GM19468 (cell line): ENCODE measurements at regions not wholly inside any gene's neighbourhood (a gene's known extent, or its start where the extent isn't known, plus 50 kb on each side); places are given as distances from the start of the nearest gene placed in this dataset.

ENCODE experiments used
- ATAC-seq: cut with Tn5 transposase; IDR thresholded peaks from one replicate; pipeline ENCODE4 v1.9.1; 2021; ENCODE audit warnings: mild to moderate bottlenecking, moderate library complexity, moderate number of reproducible peaks; ENCODE audit not compliant: unreplicated experiment; ENCODE audit errors: extremely low read depth

DNA sequence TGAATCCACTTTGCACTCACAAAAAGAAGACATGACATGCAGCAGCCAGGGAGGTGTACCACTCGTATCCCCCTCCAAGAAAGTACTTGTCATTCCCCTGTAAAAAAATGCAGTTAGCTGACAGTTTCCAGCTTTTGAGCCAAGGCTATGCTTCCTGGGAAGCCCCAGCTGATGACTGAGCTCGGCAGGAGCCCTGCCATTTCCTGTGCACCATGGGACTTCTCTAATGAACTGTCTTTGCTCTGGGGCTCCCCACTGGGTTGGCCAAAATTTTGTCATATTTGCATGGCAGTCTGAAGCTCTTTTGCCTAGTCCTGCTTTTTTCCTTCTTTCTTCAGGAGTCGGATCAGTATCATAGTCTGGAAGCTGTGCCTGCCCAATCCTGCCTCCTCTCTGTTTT lies 104.5 kb upstream of the MAOA start:
- no peak for ATAC-seq

DNA sequence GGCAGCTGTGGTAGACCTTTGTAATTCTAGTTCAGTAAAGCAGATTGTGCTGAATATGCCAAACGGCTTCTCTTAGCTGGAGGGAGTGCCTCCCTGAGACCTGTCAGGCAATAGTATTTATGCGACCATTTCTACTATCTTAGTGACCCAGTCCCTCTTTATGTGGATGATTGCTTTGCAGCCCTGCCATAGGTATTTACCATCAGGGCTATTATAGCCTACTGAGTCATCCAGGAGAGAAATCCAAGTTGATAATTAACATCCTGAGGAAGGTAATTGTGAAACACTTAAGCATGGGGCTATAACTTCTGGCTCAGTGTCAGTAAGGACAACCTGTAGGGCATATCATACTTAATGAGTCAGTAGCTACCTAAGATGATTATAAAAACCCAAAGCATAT lies 103.9 kb upstream of the MAOA start:
- ATAC-seq, result no peak

DNA sequence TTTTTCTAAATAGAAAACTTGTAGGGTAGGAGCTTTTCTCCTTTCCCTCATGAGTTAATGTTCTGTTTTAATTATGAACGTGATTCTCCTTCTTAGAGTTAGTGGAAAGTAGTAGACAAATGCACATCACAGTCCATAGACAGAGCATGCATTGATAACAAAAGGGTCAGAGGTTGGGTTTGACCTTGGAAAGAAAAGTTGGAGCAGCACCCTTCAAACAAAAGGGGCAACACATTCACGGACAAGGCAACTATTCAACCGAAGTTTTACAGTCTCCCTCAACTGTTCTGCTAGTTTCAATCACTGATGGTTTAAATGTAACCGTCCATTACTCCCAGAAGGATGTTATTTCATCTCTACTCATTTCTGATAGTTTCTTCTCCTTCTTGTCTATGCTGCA lies 103.4 kb upstream of the MAOA start:
- ATAC-seq, result no peak

DNA sequence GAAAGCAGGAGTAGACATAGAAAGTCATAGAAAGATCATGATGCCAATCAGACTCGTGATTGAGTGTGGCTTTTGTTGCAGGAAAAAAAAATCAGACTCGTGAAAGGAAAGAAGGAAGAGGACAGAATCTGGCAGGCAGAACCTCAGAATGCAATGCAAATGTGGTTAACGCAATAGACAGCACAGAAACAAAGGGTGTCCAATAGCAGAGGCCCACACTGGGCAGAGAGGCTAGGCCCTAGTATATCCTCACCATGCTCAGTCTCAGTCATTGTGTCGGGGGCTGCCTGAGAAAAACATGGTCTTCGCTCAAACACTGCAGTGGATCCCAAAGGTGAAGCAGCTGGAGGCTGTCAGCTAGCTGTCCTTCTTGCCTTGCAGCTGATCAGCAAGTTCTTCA lies 102.8 kb upstream of the MAOA start:
- ATAC-seq, result no peak

DNA sequence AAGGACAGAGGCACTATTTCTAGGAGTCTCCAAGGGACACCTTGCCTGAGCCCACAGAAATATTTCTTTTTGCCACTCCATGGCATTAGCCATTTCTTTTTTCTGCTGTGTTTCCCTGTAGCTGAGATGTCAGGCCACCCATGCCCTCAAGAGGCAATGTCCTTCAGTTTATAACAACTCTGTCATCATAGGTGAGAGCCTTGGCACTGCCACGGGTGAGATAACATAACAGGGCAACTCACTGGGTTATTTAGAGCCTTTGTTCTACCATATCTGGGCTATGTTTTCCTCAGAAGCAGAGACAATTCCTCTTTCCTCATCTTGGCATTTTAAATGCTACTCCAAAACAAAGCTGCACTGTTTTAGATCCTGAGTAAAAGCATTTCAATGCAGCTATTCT lies 99.9 kb upstream of the MAOA start:
- no peak for ATAC-seq

DNA sequence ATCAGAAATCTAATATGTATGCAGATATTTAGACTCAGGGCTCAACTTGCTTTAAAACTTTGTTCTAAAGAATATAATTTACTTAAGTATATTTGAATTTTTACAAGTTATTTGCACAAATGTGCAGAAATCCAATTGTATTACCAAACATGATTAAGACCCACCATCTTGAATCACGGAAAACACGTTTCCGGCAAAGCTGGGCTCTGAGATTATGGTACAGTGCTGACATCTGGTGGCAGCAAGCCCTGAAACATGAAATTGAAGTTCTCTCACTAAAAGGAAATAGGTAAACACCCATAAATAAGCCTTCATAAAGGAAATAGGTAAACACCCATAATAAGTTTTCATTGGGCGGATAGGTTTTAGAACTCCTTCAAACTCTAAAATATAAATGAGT lies 98.3 kb upstream of the MAOA start:
- no peak for ATAC-seq

DNA sequence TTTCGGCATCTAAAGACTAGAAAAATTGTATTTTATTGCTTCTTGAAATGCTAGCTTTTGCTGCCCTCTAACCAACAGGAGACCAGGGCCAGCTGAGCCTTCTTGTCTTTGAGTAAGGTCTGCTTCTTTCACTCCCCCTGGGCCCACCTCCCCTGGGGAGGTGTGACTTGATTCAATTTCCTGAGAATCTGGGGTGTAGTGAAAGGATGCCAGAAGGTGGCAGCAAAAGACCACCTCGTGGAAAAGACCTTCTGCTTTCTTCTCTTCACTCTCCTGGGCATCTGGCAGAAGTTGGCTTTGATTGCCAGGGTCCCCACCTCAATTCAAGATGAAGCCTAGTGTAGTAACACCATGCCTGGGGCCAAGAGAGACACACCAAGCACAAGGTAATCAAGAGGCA lies 96.5 kb upstream of the MAOA start:
- ATAC-seq, result no peak

DNA sequence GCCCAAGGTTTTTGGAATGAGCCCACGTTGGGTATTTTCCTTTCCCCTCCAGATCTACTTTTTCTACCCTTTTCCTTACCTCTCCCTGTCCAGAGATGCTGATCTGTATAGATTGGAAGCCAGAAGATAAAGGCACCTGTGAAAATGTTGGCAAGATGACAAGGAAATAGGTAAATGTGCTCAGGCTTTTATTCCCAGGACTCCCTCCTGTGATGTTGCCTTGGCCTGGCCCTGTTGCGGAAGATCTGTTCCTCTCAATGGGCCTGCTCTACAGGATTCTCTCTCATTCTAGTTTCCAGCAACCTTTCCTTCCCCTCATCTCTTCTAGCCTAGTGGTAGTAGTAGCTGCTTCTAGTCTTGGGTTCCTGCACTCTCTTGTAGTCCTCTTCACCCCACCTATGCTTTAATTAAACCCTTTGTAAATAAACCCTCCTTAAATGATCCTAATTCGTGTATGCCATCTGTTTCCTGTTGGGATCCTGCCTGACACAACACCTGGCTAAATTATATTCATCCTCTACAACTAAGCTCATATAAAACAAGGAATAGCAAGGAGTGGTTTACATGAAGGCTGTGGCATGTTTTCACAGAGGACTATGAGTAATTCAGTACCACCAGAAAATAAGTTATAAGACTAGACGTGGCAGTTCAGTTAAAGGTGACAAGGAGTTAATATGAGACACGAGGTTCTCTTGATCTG lies 95.7 kb upstream of the MAOA start:
- no peak for ATAC-seq

DNA sequence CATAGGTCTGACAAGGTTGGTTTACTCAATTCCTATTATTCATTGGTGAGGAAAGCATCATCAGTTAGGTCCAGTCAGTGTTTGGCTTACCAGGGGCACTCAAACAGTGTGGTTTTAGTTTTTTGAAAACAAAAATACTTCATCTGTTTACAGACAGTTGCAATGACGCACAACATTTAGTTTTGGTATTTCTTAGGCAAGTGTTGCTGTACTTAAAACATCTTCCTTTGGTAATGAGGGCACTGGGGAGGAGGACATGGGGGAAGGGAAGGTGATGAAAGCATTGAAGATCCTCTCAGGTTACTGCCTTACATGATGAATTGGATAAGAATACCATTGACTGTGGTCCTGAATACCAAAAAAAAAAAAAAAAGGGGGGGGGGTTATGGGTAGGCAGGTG lies 93.7 kb upstream of the MAOA start:
- no peak for ATAC-seq

DNA sequence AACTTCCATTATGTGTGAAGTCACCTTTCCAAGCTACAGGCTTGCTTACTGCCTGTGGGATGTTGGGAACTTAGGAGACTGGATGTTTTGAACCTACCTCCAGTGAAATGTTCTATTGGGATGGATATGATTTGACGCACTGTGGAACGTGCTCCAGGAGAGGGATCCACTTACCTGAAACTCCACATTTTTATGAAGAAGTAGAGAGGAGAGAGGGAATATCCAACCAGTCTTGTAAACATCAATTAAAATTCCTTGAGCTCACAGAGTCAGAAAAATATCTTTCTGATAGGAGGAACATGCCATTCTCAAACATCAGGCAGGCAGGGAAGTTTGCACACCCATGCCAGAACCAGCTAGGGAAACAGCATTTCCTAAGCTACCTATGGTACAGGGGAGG lies 91.1 kb upstream of the MAOA start:
- no peak for ATAC-seq

DNA sequence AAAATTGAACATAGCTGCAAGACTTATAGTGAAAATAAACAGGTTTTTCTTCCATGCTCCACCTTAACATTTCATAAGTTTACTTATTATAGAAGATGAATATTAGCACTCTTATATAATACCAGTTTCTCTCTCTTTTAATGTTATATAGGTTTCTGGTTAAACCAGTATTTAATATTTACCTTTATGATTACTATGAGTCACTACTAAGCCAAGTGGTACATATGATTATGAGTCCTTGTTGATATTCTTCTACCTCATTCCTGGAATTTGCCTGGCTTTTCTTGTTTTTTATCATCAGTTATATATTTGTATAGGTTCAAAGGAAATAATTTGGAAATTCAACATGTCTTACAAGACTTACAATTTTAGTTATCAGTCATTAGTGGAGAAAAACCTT lies 89.9 kb upstream of the MAOA start:
- no peak for ATAC-seq

DNA sequence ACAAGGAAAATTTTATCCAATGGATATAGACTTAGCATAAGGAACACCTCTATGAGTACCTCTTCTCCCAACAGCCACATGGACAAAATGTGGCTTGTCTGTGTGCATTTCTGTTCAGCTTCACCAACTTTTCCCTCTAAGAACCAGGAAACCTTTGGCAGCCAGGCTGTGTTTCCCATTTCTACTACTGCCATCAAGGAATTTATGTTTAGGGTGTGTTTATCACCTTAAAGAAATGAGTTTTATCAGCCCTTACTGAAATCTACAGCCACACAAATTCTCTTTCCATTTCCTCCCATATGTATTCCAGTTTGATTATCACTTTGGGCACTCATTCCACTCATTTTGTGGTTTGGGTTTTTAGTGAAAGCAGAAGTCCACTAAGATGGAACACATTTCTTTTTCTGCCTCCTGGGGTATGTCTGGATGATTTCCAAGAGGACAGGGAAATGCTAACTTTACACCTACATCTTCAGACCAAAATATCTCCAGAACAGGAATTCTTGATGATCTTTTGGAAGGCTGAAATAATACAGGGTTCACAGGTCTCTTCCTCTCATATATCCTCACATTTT lies 82.6 kb upstream of the MAOA start:
- no peak for ATAC-seq

DNA sequence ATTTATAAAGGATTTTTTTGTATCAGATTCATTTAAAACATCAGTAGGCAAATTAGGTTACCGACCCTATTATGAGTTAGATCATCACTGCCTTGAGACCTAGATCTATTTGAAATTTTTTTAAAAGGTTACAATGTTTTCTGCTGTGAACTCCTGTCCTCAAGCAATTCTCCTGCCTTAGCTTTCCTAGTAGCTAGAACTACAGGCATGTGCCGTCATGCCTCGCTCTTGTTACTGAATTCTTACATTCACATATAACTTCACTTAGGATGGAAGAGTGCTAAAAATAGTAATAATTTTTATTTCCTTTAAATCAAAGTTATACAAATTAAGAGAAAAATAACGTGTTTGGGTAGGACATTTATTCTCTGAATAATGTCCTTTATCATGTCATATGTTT lies 75.5 kb upstream of the MAOA start:
- ATAC-seq, result no peak

DNA sequence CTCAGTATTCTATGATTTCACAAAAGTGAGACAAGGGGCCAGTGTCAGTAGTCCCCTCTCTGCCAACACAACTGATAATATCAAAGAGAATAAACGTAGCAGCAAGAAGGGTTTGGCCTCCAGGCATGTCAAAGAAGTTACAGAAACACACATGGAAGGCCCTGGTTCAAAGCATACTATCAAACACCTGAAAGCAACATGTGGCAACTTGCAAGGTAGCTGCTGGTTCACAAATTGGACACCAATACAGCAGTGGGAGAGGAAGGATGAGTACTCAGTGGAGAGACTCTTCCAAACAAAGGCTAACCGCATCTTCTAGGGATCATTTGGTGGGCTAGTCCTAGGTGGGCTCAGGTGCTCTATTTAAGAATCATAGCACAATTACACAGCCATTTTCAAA lies 74.9 kb upstream of the MAOA start:
- ATAC-seq, result no peak

DNA sequence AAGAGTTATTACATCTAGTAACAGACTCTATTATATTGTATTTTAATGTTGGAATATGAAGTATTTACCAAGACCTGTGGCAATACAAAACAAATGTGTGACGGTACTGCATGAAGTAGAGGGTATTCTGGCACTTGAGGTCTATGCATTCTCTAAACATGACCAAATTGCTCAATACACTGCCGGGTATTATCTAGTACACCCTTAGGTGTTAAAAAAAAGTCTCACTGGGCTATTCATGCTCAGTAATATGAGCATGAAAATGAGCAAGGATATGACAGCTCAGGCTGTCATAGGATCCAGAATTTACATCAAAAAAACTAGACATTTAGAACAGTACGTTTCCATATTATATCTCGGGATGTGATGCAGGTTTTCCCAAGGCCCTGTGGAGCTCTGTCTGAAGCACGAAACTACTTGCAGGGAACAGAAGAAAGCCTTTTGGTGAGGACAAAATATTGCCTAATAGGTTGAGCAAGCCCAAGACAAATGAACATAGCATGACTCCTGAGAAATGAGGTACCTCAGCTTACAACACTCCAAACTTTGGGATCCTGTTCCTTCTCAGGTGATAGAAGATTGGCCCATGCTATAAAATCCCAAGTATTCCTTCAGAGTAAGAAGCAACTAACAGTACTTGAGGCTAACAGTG lies 74.1 kb upstream of the MAOA start:
- ATAC-seq, result no peak

DNA sequence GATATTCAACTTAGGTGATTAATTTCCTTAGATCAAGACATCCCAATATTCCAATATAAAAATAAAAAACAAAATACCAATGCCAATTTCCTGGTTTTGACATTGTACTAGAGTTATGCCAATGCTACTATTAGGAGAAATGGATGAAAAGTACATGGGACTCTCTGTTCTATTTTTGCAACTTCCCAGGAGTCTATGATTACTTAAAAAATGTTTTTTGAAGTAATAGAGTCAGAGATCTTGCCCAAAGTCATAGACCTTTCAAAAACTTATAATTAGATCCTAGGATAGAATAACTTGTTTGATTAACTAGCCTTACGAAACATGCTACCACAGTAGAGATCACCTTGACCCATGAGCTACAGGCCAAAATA lies 73.6 kb upstream of the MAOA start:
- ATAC-seq, result no peak

DNA sequence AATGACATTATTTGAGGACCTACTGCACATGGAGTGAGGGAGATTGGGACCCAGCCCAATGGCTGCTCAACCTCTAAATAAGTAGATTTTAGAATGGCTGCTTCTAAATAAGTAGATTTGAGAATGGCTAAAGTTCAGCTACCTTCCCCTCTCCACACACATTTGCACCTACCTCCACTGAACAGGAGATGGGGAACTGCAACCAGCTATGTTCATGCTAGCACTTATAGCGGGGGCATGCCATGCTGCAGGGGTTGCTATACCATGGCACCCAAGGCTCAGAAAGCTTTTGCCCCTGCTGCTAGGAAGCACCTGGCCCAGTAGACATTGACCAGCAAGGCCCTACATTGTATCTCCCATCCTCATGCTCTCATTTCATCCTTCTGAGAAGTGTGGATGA lies 70.2 kb upstream of the MAOA start:
- no peak for ATAC-seq

DNA sequence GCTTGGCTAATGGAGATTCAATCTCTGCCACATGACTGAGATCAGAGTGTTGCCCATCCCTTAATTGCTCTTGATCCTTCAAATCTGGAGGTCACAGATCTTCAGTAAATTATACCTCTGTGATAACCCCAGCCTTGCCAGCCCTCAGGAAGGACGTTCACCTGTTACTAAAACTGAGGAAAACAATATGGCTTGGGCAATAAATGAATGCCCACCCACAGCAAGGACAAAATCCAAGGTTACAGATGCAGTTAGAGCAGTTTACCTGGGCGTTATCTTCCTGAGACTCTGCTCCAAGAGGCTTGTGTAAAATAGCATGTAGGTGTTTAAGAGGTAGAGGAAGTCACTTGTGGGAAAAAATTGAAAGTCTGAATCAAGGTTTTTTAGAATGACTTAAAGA lies 69.3 kb upstream of the MAOA start:
- no peak for ATAC-seq

DNA sequence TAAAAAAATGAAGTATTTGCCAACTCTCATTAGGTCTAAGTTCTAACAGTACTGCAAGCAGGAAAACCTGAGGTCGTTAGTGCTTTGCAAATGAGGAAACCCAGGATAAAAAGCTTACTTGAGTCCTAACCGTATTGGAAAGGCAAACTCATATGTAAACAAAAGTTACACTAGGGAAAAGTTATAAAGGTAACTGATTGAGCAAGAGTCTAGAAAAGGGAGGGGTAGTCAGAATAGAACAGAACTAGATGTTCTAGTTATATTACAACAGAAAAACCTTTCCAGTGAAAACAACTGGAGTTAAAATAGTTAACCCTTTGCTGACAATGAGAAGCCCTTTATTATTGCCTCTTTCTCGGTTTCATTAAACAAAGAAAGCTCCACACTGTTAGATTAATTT lies 66.4 kb upstream of the MAOA start:
- no peak for ATAC-seq

DNA sequence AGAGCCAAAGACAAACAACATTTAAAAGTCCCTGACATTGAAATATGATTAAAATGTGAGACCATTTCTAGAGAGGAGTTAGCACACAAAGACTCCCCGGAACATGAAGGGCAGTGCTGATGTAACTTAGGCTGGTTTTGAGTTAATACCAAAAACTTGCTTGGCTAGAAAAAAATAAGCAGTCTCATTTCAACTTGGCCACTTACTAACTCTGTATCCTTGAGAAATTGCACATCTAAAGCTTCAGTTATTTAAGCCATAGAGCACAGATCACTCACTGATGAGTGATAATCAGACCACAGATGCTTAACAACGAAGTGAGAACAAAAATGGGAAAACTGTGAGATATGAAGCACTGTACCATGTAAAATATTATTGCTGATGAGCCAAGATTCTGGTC lies 65.9 kb upstream of the MAOA start:
- ATAC-seq, result no peak

DNA sequence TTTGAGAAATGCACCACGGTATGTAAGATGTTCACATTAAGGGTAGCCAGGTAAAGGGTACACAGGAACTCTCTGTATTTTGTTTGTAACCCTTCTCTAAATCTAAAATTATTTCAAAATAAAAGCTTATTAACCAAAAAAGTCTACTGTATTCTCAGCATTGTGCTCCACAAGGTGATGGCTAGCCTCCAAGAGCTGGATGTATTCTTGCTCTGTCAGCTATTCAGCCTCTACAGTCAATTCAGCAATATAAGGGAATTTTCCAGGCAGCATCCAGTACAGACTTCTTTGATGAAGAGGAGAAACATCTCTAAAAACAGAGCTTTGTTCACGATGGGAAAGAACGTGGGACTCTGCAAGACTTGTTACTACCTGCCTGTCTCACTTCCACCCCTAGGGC lies 63.5 kb upstream of the MAOA start:
- ATAC-seq, result no peak

DNA sequence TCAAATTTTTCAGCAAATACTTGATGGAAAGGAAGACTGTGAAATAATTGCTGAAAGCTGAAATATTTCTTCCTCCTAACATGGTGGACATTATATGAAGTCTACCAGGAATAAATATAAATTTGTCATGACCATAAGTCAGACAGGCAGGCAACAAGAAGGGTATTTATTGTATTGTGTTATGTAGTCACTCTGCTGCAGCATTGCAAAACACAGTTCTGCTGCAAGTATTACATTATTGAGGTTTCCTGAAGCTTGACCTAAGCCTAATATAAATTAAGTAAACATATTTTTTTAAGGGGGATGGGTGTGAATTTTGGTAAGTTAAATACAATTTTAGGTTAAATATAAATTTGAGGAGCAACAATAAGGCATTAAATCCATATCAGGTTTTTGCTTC lies 60.2 kb upstream of the MAOA start:
- no peak for ATAC-seq
